GM20000 (cell line): ENCODE measurements at regions not wholly inside any gene's neighbourhood (a gene's known extent, or its start where the extent isn't known, plus 50 kb on each side); places are given as distances from the start of the nearest gene placed in this dataset.

Experiments
- DNase-seq: peaks from one replicate; pipeline ENCODE4 v3.0.0; 2012; ENCODE audit warnings: low spot score
- CTCF ChIP-seq: IDR thresholded peaks from 2 replicates; pipeline ENCODE4 v1.5.1; 2012; ENCODE audit warnings: mild to moderate bottlenecking, control low read depth; ENCODE audit errors: extremely low read depth, missing control alignments

- no peak for TF ChIP-seq CTCF
- no peak for DNase-seq
Observed at GRCh38 chr6:170460641-170461040, 92.5 kb downstream of the PSMB1 start.

GRCh38 chr6:170459451-170459850 lies 93.7 kb downstream of the PSMB1 start:
- TF ChIP-seq CTCF, result no peak
- peak; percentile 79 for DNase-seq

GRCh38 chr6:170456886-170457698 lies 96.0 kb downstream of the PSMB1 start:
- DNase-seq, result no peak
- TF ChIP-seq CTCF, result no peak
